ENCODE measurements at regions not wholly inside any gene's neighbourhood (a gene's known extent, or its start where the extent isn't known, plus 50 kb on each side); places are given as distances from the start of the nearest gene placed in this dataset.

- Histone ChIP-seq H3K4me2 (ENCODE audit: insufficient read depth in 1 of 2, low read depth in 2 of 2, low read length in 2 of 2) (no peak overlapping the region), H3K14ac (ENCODE audit: insufficient read length) (no peak overlapping the region), H3K9ac (replicated peaks in 1 of 4; ENCODE audit: extremely low read depth in 1 of 4, low read depth in 3 of 4, low read length in 3 of 4) (no peak overlapping the region), H3K23ac (ENCODE audit: insufficient read length) (no peak overlapping the region), H2AK5ac (ENCODE audit: low read depth, low read length) (no peak overlapping the region), H3K4me1 (replicated peaks in 1 of 4; ENCODE audit: control insufficient read depth in 3 of 4, insufficient read depth in 4 of 4, low read length in 3 of 4) (no peaks in the 10 kb centered on the region; a peak in 1 of 7 replicates), H3K9me3 (ENCODE audit: insufficient read depth in 2 of 2, low read depth in 1 of 2, low read length in 1 of 2) (peaks cover 13 to 14% of the 10 kb centered on the region in 2 experiments; a peak in 3 of 4 replicates), H4K91ac (replicated peaks; ENCODE audit: insufficient read length, low read length) (no peak overlapping the region), H3K4me3 (ENCODE audit: extremely low read depth in 1 of 4, insufficient read depth in 2 of 4, low read depth in 3 of 4, low read length in 4 of 4) (no peak overlapping the region), H3K79me1 (ENCODE audit: low read depth, low read length) (no peaks in the 10 kb centered on the region), H3K36me3 (ENCODE audit: control insufficient read depth in 2 of 4, insufficient read depth in 4 of 4, low read length in 3 of 4) (no peaks in the 10 kb centered on the region), H2BK120ac (replicated peaks; ENCODE audit: low read depth, low read length) (no peak overlapping the region), H3K27ac (ENCODE audit: low read depth, low read length) (no peak overlapping the region), H2BK5ac (ENCODE audit: low read depth, low read length) (no peak overlapping the region), H3K79me2 (ENCODE audit: control insufficient read depth in 1 of 2, insufficient read depth in 2 of 2, low read length in 2 of 2) (no peaks in the 10 kb centered on the region), H3K18ac (ENCODE audit: extremely low read depth, low read length) (no peak overlapping the region), H3K27me3 (replicated peaks in 1 of 4; ENCODE audit: control insufficient read depth in 3 of 4, extremely low read depth in 1 of 4, insufficient read depth in 3 of 4, low read length in 3 of 4) (no peaks in the 10 kb centered on the region), H2BK20ac (ENCODE audit: low read length) (no peak overlapping the region), H3K56ac (replicated peaks; ENCODE audit: insufficient read length, low read depth, low read length) (no peak overlapping the region), H2BK15ac (ENCODE audit: low read length) (no peak overlapping the region), H4K5ac (ENCODE audit: insufficient read length, low read depth, low read length) (no peak overlapping the region), H2BK12ac (ENCODE audit: low read depth, low read length) (no peak overlapping the region), H2AFZ (ENCODE audit: low read length) (no peak overlapping the region), H3K23me2 (ENCODE audit: low read depth, low read length) (no peaks in the 10 kb centered on the region), H4K8ac (ENCODE audit: extremely low read depth, insufficient read depth, low read length) (no peak overlapping the region), H3K4ac (replicated peaks; ENCODE audit: insufficient read length, low read depth, low read length) (no peak overlapping the region), H4K20me1 (replicated peaks in 1 of 2; ENCODE audit: control insufficient read depth in 1 of 2, insufficient read depth in 2 of 2, low read length in 2 of 2) (no peaks in the 10 kb centered on the region)
- FAIRE-seq (no peak), DNase-seq (ENCODE audit: low read depth in 1 of 2, low spot score in 2 of 2) (no peak)
- TF ChIP-seq CHD2 (IDR thresholded peaks at IDR 0.05; ENCODE audit: low read length) (no peak), SIRT6 (IDR thresholded peaks at IDR 0.05; ENCODE audit: low read length) (no peak), TBP (IDR thresholded peaks at IDR 0.05; ENCODE audit: low read depth, low read length) (no peak), POU5F1 (IDR thresholded peaks at IDR 0.05; ENCODE audit: low read depth, low read length) (no peak), TAF1 (IDR thresholded peaks at IDR 0.05; ENCODE audit: low read depth, low read length) (no peak), ASH2L (IDR thresholded peaks at IDR 0.05; ENCODE audit: low read length) (no peak), CTBP2 (IDR thresholded peaks at IDR 0.05; ENCODE audit: borderline replicate concordance, insufficient read depth, insufficient read length, low read length) (no peak), E2F6 (IDR thresholded peaks at IDR 0.05) (no peak), YY1 (IDR thresholded peaks at IDR 0.05; ENCODE audit: low read depth, low read length) (no peak), POLR2AphosphoS5 (IDR thresholded peaks at IDR 0.05; ENCODE audit: low read depth, low read length) (no peak)
- CTCF ChIA-PET (ENCODE audit: partially characterized antibody): no interaction called here
- POLR2A ChIA-PET (ENCODE audit: partially characterized antibody): interaction anchor here (1.2 kb wide), 1 partner anchor 8 kb away, joined by 4 read pairs; no protein-coding TSS in a partner anchor
Observed at GRCh38 chr9:106056328-106056727, 362.0 kb downstream of the TMEM38B start.

Data from H1 (cell line).